Natural killer cell (primary cell): ENCODE measurements at regions not wholly inside any gene's neighbourhood (a gene's known extent, or its start where the extent isn't known, plus 50 kb on each side); places are given as distances from the start of the nearest gene placed in this dataset.

Source experiments
- ATAC-seq, 3 donors: fragments of 150-1000 bp in 2 of 3; fragments of 200-7000 bp in 1 of 3; cut with Tn5 transposase; 1 replicate in 1 of 3; 2 replicates in 2 of 3; pipeline ENCODE4 v1.10.0; 2021; ENCODE audit warnings: mild to moderate bottlenecking in 2 of 3, moderate library complexity in 2 of 3
- DNase-seq, 2 donors: peaks; one replicate each; pipeline versions ENCODE4 v3.0.0 to v3.0.0-alpha.2; 2013 to 2021; ENCODE audit warnings: mixed read lengths in 1 of 2
- H3K27ac ChIP-seq: one replicate; pipeline ENCODE4 v1.5.1; 2013; ENCODE audit warnings: mild to moderate bottlenecking, low read length
- H3K27me3 ChIP-seq: one replicate; pipeline ENCODE4 v1.6.1; 2013; ENCODE audit warnings: low read length; ENCODE audit not compliant: control insufficient read depth, insufficient read depth
- H3K36me3 ChIP-seq: one replicate; pipeline ENCODE4 v1.6.1; 2013; ENCODE audit warnings: low read length; ENCODE audit not compliant: control insufficient read depth, insufficient read depth
- H3K4me1 ChIP-seq: one replicate; pipeline ENCODE4 v1.6.1; 2013; ENCODE audit warnings: low read length; ENCODE audit not compliant: control insufficient read depth, insufficient read depth
- H3K4me3 ChIP-seq: one replicate; pipeline ENCODE4 v1.5.1; 2013; ENCODE audit warnings: low read length
- H3K9me3 ChIP-seq: one replicate; pipeline ENCODE4 v1.6.1; 2013; ENCODE audit warnings: low read length; ENCODE audit not compliant: control insufficient read depth, insufficient read depth
- H3K27ac Mint-ChIP-seq, 2 donors: one replicate each; pipeline ENCODE4 v1.8.0; 2022; ENCODE audit warnings: mild to moderate bottlenecking in 2 of 2, mixed read lengths in 2 of 2, moderate library complexity in 1 of 2
- H3K27me3 Mint-ChIP-seq, 2 donors: one replicate each; pipeline ENCODE4 v1.8.0; 2022; ENCODE audit warnings: low read depth in 2 of 2, mixed read lengths in 2 of 2
- H3K36me3 Mint-ChIP-seq: one replicate; pipeline ENCODE4 v1.8.0; 2022; ENCODE audit warnings: mixed read lengths
- H3K4me1 Mint-ChIP-seq, 2 donors: one replicate each; pipeline ENCODE4 v1.8.0; 2022; ENCODE audit warnings: mixed read lengths in 2 of 2
- H3K4me3 Mint-ChIP-seq: one replicate; pipeline ENCODE4 v1.8.0; 2022; ENCODE audit warnings: mild to moderate bottlenecking, moderate library complexity, mixed read lengths
- H3K9me3 Mint-ChIP-seq, 2 donors: one replicate each; pipeline ENCODE4 v1.8.0; 2022; ENCODE audit warnings: mixed read lengths in 2 of 2
- CTCF ChIP-seq: fragments of 200-600 bp; IDR thresholded peaks from one replicate; pipeline ENCODE4 v1.8.0; 2022; ENCODE audit warnings: antibody characterized with exemption
- WGBS: methylation state at CpG from one replicate; pipeline ENCODE4 v1.1.7; 2013; ENCODE audit warnings: missing lambda C conversion rate; ENCODE audit not compliant: insufficient coverage; 5-methylcytosine and 5-hydroxymethylcytosine counted together
- intact Hi-C: fragments of 100-400 bp; cut with micrococcal nuclease; formaldehyde crosslinking; loops from one replicate; pipeline ENCODE4 v1.14.2; 2022

- Mint-ChIP-seq H3K4me3 (no peak overlapping the region), H3K36me3 (no peaks in the 10 kb centered on the region), H3K4me1 (no peaks in the 10 kb centered on the region), H3K9me3 (peaks cover 5 to 14% of the 10 kb centered on the region in 2 donors), H3K27ac (no peak overlapping the region), H3K27me3 (no peaks in the 10 kb centered on the region)
- H3K36me3 ChIP-seq = no peaks in the 10 kb centered on the region
- WGBS = 71% methylated on average over 7 of the region's 7 CpGs
- TF ChIP-seq CTCF = no peak
- ATAC-seq = no peak
- H3K4me3 ChIP-seq = no peak overlapping the region
- intact Hi-C loops = no loop called here
- no peaks in the 10 kb centered on the region for H3K4me1 ChIP-seq
- no peak overlapping the region for H3K27ac ChIP-seq
- H3K9me3 ChIP-seq = peaks cover 3% of the 10 kb centered on the region
- H3K27me3 ChIP-seq = no peaks in the 10 kb centered on the region
- no peak for DNase-seq
These were observed 314.7 kb downstream of the PRR16 start for GRCh38 chr5:120778491-120779484.

GRCh38 chr5:120779674-120780073 is 315.6 kb downstream of the PRR16 start:
- Histone ChIP-seq H3K4me3 (no peak overlapping the region), H3K9me3 (peaks cover 3% of the 10 kb centered on the region), H3K36me3 (no peaks in the 10 kb centered on the region), H3K4me1 (no peaks in the 10 kb centered on the region), H3K27ac (no peak overlapping the region), H3K27me3 (no peaks in the 10 kb centered on the region)
- Mint-ChIP-seq H3K27ac (no peak overlapping the region), H3K4me3 (no peak overlapping the region), H3K36me3 (no peaks in the 10 kb centered on the region), H3K4me1 (no peaks in the 10 kb centered on the region), H3K27me3 (no peaks in the 10 kb centered on the region), H3K9me3 (peaks cover 5 to 17% of the 10 kb centered on the region in 2 donors)
- DNase-seq (no peak), ATAC-seq (no peak)
- no peak for TF ChIP-seq CTCF
- intact Hi-C loops = no loop called here
- 60% methylated on average over 2 of the region's 2 CpGs for WGBS

- H3K4me1 Mint-ChIP-seq = no peaks in the 10 kb centered on the region
- H3K9me3 Mint-ChIP-seq = peaks cover 5 to 16% of the 10 kb centered on the region in 2 donors
- Histone ChIP-seq H3K27me3 (no peaks in the 10 kb centered on the region), H3K4me3 (no peak overlapping the region), H3K27ac (no peak overlapping the region), H3K4me1 (no peaks in the 10 kb centered on the region), H3K9me3 (peaks cover 3% of the 10 kb centered on the region), H3K36me3 (no peaks in the 10 kb centered on the region)
- DNase-seq (no peak), ATAC-seq (no peak)
- TF ChIP-seq CTCF = no peak
- no peaks in the 10 kb centered on the region for H3K27me3 Mint-ChIP-seq
- H3K27ac Mint-ChIP-seq = no peak overlapping the region
- H3K4me3 Mint-ChIP-seq = no peak overlapping the region
- intact Hi-C loops = no loop called here
- no CpG with 5 or more reads among the region's 1 CpG for WGBS
- no peaks in the 10 kb centered on the region for H3K36me3 Mint-ChIP-seq
These were observed 324.4 kb downstream of the PRR16 start for GRCh38 chr5:120788481-120788880.
